Endothelial cell (in vitro differentiated cells): ENCODE measurements at regions not wholly inside any gene's neighbourhood (a gene's known extent, or its start where the extent isn't known, plus 50 kb on each side); places are given as distances from the start of the nearest gene placed in this dataset.

ENCODE experiments used
- DNase-seq: peaks from one replicate; pipeline ENCODE4 v3.0.0; 2021; ENCODE audit warnings: low spot score
- H3K27ac Mint-ChIP-seq: one replicate; pipeline ENCODE4 v1.8.0; 2021; ENCODE audit warnings: mixed read lengths, inconsistent platforms; ENCODE audit not compliant: unreplicated experiment
- H3K27me3 Mint-ChIP-seq: one replicate; pipeline ENCODE4 v1.8.0; 2021; ENCODE audit warnings: mild to moderate bottlenecking, moderate library complexity, mixed read lengths, inconsistent platforms; ENCODE audit not compliant: unreplicated experiment
- H3K36me3 Mint-ChIP-seq: one replicate; pipeline ENCODE4 v1.8.0; 2021; ENCODE audit warnings: mild to moderate bottlenecking, low read depth, mixed read lengths, inconsistent platforms; ENCODE audit not compliant: unreplicated experiment
- H3K4me1 Mint-ChIP-seq: one replicate; pipeline ENCODE4 v1.8.0; 2021; ENCODE audit warnings: mild to moderate bottlenecking, mixed read lengths, inconsistent platforms; ENCODE audit not compliant: unreplicated experiment
- H3K4me3 Mint-ChIP-seq: one replicate; pipeline ENCODE4 v1.8.0; 2021; ENCODE audit warnings: mild to moderate bottlenecking, mixed read lengths, inconsistent platforms; ENCODE audit not compliant: unreplicated experiment
- H3K9me3 Mint-ChIP-seq: one replicate; pipeline ENCODE4 v1.8.0; 2021; ENCODE audit warnings: mixed read lengths, inconsistent platforms; ENCODE audit not compliant: unreplicated experiment
- CTCF ChIP-seq: fragments of 200-600 bp; sonication (generic); IDR thresholded peaks from one replicate; pipeline ENCODE4 v1.5.0; 2021; ENCODE audit warnings: antibody characterized with exemption; ENCODE audit not compliant: unreplicated experiment

- no peak overlapping the region for H3K4me3 Mint-ChIP-seq
- H3K36me3 Mint-ChIP-seq: no peaks in the 10 kb centered on the region
- no peak for DNase-seq
- peaks cover 2% of the 10 kb centered on the region for H3K4me1 Mint-ChIP-seq
- no peak overlapping the region for H3K27ac Mint-ChIP-seq
- TF ChIP-seq CTCF: no peak
- H3K27me3 Mint-ChIP-seq: peaks cover under 1% of the 10 kb centered on the region
- no peaks in the 10 kb centered on the region for H3K9me3 Mint-ChIP-seq
Observed at GRCh38 chr15:87609894-87610293, 646.6 kb downstream of the NTRK3 start.

DNA sequence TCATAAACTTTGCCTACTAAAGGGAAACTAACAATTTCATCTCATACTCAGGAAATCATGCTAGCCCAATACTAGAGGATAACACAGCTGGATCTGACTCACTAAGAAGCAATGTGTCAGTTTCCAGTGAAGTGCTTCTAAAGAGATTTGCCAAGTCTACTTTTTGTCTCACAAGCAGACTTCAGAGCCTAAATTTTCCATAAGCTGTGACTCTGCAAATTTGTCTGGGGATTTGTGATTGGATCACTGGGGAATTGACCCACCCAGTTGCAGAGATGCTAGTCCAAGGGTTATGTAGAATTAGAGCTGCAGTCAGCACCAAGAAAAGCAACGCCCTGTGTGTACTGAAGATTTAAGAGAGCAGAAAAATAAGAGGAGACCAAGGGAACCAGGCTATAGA is 647.1 kb downstream of the NTRK3 start:
- no peak for DNase-seq
- Mint-ChIP-seq H3K27me3 (no peaks in the 10 kb centered on the region), H3K36me3 (no peaks in the 10 kb centered on the region)

DNA sequence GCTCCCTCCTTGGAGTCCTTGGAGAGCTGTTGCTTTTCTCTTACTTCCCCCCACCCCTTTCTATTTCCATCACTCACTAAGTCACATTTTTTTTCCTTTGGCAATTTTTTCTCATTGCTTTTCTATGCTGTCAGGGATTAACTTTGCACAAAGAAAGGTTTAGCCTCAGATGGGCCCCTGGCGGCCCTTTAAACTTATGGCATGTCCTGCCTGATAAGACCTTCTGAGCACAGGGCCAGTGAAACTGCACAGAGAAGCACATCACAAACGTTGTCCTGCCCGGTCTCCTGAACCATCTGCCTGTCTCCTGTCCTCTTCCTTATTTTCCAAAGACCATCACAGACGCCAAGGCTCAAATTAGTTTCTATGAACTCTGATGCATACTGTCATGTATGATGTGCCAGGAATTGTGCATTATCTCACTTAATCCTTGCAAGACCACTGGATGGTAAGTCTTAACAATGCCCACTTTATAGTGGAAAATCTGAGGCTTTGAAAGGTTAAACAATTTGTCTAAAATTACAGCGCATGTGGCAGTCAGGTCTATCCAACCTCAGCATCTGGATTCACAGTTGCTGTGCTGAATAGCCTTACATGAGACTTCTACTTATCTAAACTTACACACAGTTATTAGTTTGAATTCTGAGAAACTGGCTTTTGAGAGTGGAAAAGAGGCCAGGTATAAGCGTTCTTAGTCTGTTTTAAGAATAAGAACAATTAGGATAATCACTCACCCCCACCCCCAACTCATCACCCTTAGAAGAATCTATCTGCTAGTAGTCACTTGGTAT is 648.1 kb downstream of the NTRK3 start:
- Mint-ChIP-seq H3K4me1 (peaks cover 2% of the 10 kb centered on the region), H3K27ac (no peak overlapping the region), H3K9me3 (no peaks in the 10 kb centered on the region), H3K27me3 (no peaks in the 10 kb centered on the region), H3K36me3 (no peaks in the 10 kb centered on the region), H3K4me3 (no peak overlapping the region)
- DNase-seq: no peak
- TF ChIP-seq CTCF: no peak

More for the DNA sequence above, 647.1 kb downstream of the NTRK3 start:
- Mint-ChIP-seq H3K4me1 (peaks cover 2% of the 10 kb centered on the region), H3K9me3 (no peaks in the 10 kb centered on the region), H3K27ac (no peak overlapping the region), H3K4me3 (no peak overlapping the region)
- TF ChIP-seq CTCF: no peak

- Mint-ChIP-seq H3K36me3 (no peaks in the 10 kb centered on the region), H3K27me3 (no peaks in the 10 kb centered on the region), H3K4me3 (no peak overlapping the region), H3K9me3 (no peaks in the 10 kb centered on the region), H3K27ac (no peak overlapping the region), H3K4me1 (peaks cover 2% of the 10 kb centered on the region)
- no peak for DNase-seq
- TF ChIP-seq CTCF: no peak
Observed at GRCh38 chr15:87606971-87607370, 649.6 kb downstream of the NTRK3 start.

- Mint-ChIP-seq H3K27me3 (no peaks in the 10 kb centered on the region), H3K4me1 (no peaks in the 10 kb centered on the region), H3K27ac (no peak overlapping the region), H3K36me3 (no peaks in the 10 kb centered on the region), H3K9me3 (no peaks in the 10 kb centered on the region), H3K4me3 (no peak overlapping the region)
- peak; percentile 78 for TF ChIP-seq CTCF
- DNase-seq: peak; percentile 40
Observed at GRCh38 chr15:87604857-87605446, 651.6 kb downstream of the NTRK3 start.
